CD14-positive monocyte (primary cell): ENCODE measurements at regions not wholly inside any gene's neighbourhood (a gene's known extent, or its start where the extent isn't known, plus 50 kb on each side); places are given as distances from the start of the nearest gene placed in this dataset.

Source experiments
- DNase-seq, 3 donors: peaks; one replicate each; pipeline ENCODE4 v3.0.0-alpha.2; 2011 to 2022
- H2AFZ ChIP-seq: 2 replicates; pipeline ENCODE4 v1.6.0; 2012; ENCODE audit warnings: mild to moderate bottlenecking, low read depth, low read length, inconsistent platforms; ENCODE audit not compliant: insufficient read depth, poor library complexity, severe bottlenecking
- H3K27ac ChIP-seq, 2 donors: 1 replicate in 1 of 2; 2 replicates in 1 of 2; pipeline ENCODE4 v1.5.1; 2012 to 2013; ENCODE audit warnings: low read length in 2 of 2, control low read depth in 1 of 2, inconsistent platforms in 1 of 2, low read depth in 1 of 2, mild to moderate bottlenecking in 1 of 2
- H3K27me3 ChIP-seq, 2 donors: one replicate each; pipeline versions ENCODE4 v1.6.0 to v1.6.1; 2011 to 2013; ENCODE audit warnings: low read length in 2 of 2; ENCODE audit not compliant: control insufficient read depth in 2 of 2, insufficient read depth in 2 of 2
- H3K36me3 ChIP-seq, 2 donors: replicated peaks in 1 of 2; 1 replicate in 1 of 2; 2 replicates in 1 of 2; pipeline versions ENCODE4 v1.5.1 to v1.6.1; 2012 to 2013; ENCODE audit warnings: low read length in 2 of 2, control low read depth in 1 of 2, inconsistent platforms in 1 of 2, mild to moderate bottlenecking in 1 of 2; ENCODE audit not compliant: insufficient read depth in 2 of 2, control insufficient read depth in 1 of 2
- H3K4me1 ChIP-seq, 2 donors: 1 replicate in 1 of 2; 2 replicates in 1 of 2; pipeline versions ENCODE4 v1.5.1 to v1.6.1; 2012 to 2013; ENCODE audit warnings: low read length in 2 of 2, control low read depth in 1 of 2, inconsistent platforms in 1 of 2, mild to moderate bottlenecking in 1 of 2, moderate library complexity in 1 of 2; ENCODE audit not compliant: insufficient read depth in 2 of 2, control insufficient read depth in 1 of 2
- H3K4me2 ChIP-seq: replicated peaks from 2 replicates; pipeline ENCODE3; 2012; ENCODE audit warnings: low read length, moderate library complexity, mild to moderate bottlenecking; ENCODE audit not compliant: poor library complexity, severe bottlenecking; ENCODE audit errors: extremely low read depth
- H3K4me3 ChIP-seq, 3 experiments: fragments of 200-600 bp in 1 of 3; sonication (generic) in 1 of 3; replicated peaks in 1 of 3; 1 replicate in 2 of 3; 2 replicates in 1 of 3; pipeline ENCODE4 v1.5.1; 2011 to 2013; ENCODE audit warnings: low read length in 3 of 3, mild to moderate bottlenecking in 3 of 3, control low read depth in 2 of 3, low read depth in 2 of 3, inconsistent platforms in 1 of 3, moderate library complexity in 1 of 3
- H3K79me2 ChIP-seq: 2 replicates; pipeline ENCODE4 v1.6.0; 2012; ENCODE audit warnings: mild to moderate bottlenecking, control low read depth, inconsistent platforms, low read length, moderate library complexity; ENCODE audit not compliant: insufficient read depth
- H3K9ac ChIP-seq: 2 replicates; pipeline ENCODE4 v1.6.0; 2017; ENCODE audit warnings: low read length, mild to moderate bottlenecking; ENCODE audit not compliant: insufficient read depth, poor library complexity, severe bottlenecking
- H3K9me3 ChIP-seq, 2 donors: replicated peaks in 1 of 2; 1 replicate in 1 of 2; 2 replicates in 1 of 2; pipeline versions ENCODE4 v1.5.1 to v1.6.1; 2012 to 2013; ENCODE audit warnings: low read length in 2 of 2, control low read depth in 1 of 2; ENCODE audit not compliant: control insufficient read depth in 1 of 2, insufficient read depth in 1 of 2
- H4K20me1 ChIP-seq: 2 replicates; pipeline ENCODE4 v1.6.0; 2012; ENCODE audit warnings: mild to moderate bottlenecking, low read length, control low read depth, moderate library complexity; ENCODE audit not compliant: insufficient read depth
- H3K27ac Mint-ChIP-seq, 7 donors: one replicate each; pipeline ENCODE4 v1.8.0; 2020; ENCODE audit warnings: mild to moderate bottlenecking in 7 of 7, mixed read lengths in 7 of 7, moderate library complexity in 6 of 7, inconsistent platforms in 2 of 7
- H3K27me3 Mint-ChIP-seq, 3 donors: one replicate each; pipeline ENCODE4 v1.8.0; 2021 to 2022; ENCODE audit warnings: low read depth in 3 of 3, mild to moderate bottlenecking in 3 of 3, mixed read lengths in 3 of 3, moderate library complexity in 3 of 3, inconsistent platforms in 1 of 3
- H3K36me3 Mint-ChIP-seq, 2 donors: one replicate each; pipeline ENCODE4 v1.8.0; 2020; ENCODE audit warnings: mixed read lengths in 2 of 2, inconsistent platforms in 1 of 2, mild to moderate bottlenecking in 1 of 2
- H3K4me1 Mint-ChIP-seq: one replicate; pipeline ENCODE4 v1.8.0; 2020; ENCODE audit warnings: mild to moderate bottlenecking, mixed read lengths
- H3K4me3 Mint-ChIP-seq, 2 donors: one replicate each; pipeline ENCODE4 v1.8.0; 2020; ENCODE audit warnings: mild to moderate bottlenecking in 2 of 2, mixed read lengths in 2 of 2, moderate library complexity in 1 of 2
- H3K9me3 Mint-ChIP-seq, 7 donors: one replicate each; pipeline ENCODE4 v1.8.0; 2020 to 2022; ENCODE audit warnings: mixed read lengths in 7 of 7, mild to moderate bottlenecking in 6 of 7, moderate library complexity in 6 of 7, inconsistent platforms in 2 of 7
- CTCF ChIP-seq: fragments of 200-600 bp; IDR thresholded peaks from one replicate; pipeline ENCODE4 v1.8.0; 2022; ENCODE audit warnings: antibody characterized with exemption, mild to moderate bottlenecking
- WGBS: methylation state at CpG from one replicate; pipeline ENCODE4 v1.1.5; 2013; ENCODE audit warnings: missing lambda C conversion rate; ENCODE audit not compliant: insufficient coverage; 5-methylcytosine and 5-hydroxymethylcytosine counted together
- intact Hi-C, 2 donors: fragments of 100-400 bp; cut with micrococcal nuclease; formaldehyde crosslinking; loops; one replicate each; pipeline versions ENCODE4 v1.15.0 to v1.15.1; 2023

- Mint-ChIP-seq H3K27me3 (peaks cover 0 to 3% (median 0%) of the 10 kb centered on the region in 3 donors), H3K4me3 (no peak overlapping the region), H3K9me3 (peaks cover 0 to 10% (median 3%) of the 10 kb centered on the region in 7 donors), H3K4me1 (no peaks in the 10 kb centered on the region), H3K27ac (no peak overlapping the region), H3K36me3 (no peaks in the 10 kb centered on the region)
- H4K20me1 ChIP-seq = no peaks in the 10 kb centered on the region
- no peaks in the 10 kb centered on the region for H3K36me3 ChIP-seq
- H3K9me3 ChIP-seq = no peaks in the 10 kb centered on the region
- H3K4me2 ChIP-seq = no peak overlapping the region
- no peak for DNase-seq
- WGBS = 81% methylated on average over 2 of the region's 4 CpGs
- no peak overlapping the region for H3K4me3 ChIP-seq
- H2AFZ ChIP-seq = no peak overlapping the region
- H3K27ac ChIP-seq = no peak overlapping the region
- TF ChIP-seq CTCF = no peak
- intact Hi-C loops = no loop called here
- H3K79me2 ChIP-seq = no peaks in the 10 kb centered on the region
- no peaks in the 10 kb centered on the region for H3K27me3 ChIP-seq
- H3K4me1 ChIP-seq = no peaks in the 10 kb centered on the region
- no peak overlapping the region for H3K9ac ChIP-seq
These were observed 308.7 kb upstream of the N4BP1 start for GRCh38 chr16:48918520-48919258.

GRCh38 chr16:48916566-48916965 lies 306.6 kb upstream of the N4BP1 start:
- no CpG with 5 or more reads among the region's 1 CpG for WGBS
- Mint-ChIP-seq H3K4me1 (no peaks in the 10 kb centered on the region), H3K36me3 (no peaks in the 10 kb centered on the region), H3K4me3 (no peak overlapping the region), H3K27ac (no peak overlapping the region), H3K9me3 (peaks cover 0 to 8% (median 0%) of the 10 kb centered on the region in 7 donors), H3K27me3 (peaks cover 0 to 3% (median 3%) of the 10 kb centered on the region in 3 donors)
- Histone ChIP-seq H3K79me2 (no peaks in the 10 kb centered on the region), H3K36me3 (no peaks in the 10 kb centered on the region), H4K20me1 (no peaks in the 10 kb centered on the region), H3K27ac (no peak overlapping the region), H3K9me3 (no peaks in the 10 kb centered on the region), H3K4me1 (no peaks in the 10 kb centered on the region), H3K4me3 (no peak overlapping the region), H3K4me2 (no peak overlapping the region), H3K27me3 (no peaks in the 10 kb centered on the region), H3K9ac (no peak overlapping the region), H2AFZ (no peak overlapping the region)
- no peak for DNase-seq
- no peak for TF ChIP-seq CTCF
- intact Hi-C loops = no loop called here
